Retinal pigment epithelial cell (primary cell): ENCODE measurements at regions not wholly inside any gene's neighbourhood (a gene's known extent, or its start where the extent isn't known, plus 50 kb on each side); places are given as distances from the start of the nearest gene placed in this dataset.

Experiments
- DNase-seq: peaks from one replicate; pipeline ENCODE4 v3.0.0-alpha.2; 2010; ENCODE audit warnings: low read depth
- H3K4me3 ChIP-seq: 2 replicates; pipeline ENCODE4 v1.5.1; 2011; ENCODE audit warnings: mild to moderate bottlenecking, low read length, control low read depth, moderate library complexity
- TF ChIP-seq, protein P1 (sequence below): conservative IDR thresholded peaks from 2 replicates; pipeline ENCODE4 v1.5.1; 2011; ENCODE audit warnings: low read depth, low read length, control low read depth, inconsistent platforms

DNA sequence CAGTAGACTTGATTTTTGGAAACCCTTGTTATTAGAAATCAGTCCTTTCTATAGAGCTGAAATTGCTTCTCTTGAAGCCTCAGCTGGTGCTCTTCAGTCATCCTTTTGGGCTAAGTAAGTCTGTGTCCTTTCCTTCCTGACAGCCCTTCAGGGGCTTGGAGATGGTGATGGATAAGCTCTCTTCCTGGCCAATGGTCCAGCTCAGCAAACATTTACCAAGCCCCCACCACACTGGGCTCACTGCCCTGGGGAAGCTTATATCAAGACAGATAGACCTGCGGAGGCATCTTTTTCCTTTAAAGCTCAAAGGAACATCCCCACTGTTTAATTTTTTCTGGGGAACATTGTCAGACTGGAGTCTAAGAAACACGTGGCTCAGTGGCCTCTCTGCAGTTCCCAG lies 139.6 kb downstream of the HAPSTR1 start:
- TF ChIP-seq, protein P1, sequence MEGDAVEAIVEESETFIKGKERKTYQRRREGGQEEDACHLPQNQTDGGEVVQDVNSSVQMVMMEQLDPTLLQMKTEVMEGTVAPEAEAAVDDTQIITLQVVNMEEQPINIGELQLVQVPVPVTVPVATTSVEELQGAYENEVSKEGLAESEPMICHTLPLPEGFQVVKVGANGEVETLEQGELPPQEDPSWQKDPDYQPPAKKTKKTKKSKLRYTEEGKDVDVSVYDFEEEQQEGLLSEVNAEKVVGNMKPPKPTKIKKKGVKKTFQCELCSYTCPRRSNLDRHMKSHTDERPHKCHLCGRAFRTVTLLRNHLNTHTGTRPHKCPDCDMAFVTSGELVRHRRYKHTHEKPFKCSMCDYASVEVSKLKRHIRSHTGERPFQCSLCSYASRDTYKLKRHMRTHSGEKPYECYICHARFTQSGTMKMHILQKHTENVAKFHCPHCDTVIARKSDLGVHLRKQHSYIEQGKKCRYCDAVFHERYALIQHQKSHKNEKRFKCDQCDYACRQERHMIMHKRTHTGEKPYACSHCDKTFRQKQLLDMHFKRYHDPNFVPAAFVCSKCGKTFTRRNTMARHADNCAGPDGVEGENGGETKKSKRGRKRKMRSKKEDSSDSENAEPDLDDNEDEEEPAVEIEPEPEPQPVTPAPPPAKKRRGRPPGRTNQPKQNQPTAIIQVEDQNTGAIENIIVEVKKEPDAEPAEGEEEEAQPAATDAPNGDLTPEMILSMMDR, result no peak
- H3K4me3 ChIP-seq, result no peak overlapping the region
- no peak for DNase-seq

DNA sequence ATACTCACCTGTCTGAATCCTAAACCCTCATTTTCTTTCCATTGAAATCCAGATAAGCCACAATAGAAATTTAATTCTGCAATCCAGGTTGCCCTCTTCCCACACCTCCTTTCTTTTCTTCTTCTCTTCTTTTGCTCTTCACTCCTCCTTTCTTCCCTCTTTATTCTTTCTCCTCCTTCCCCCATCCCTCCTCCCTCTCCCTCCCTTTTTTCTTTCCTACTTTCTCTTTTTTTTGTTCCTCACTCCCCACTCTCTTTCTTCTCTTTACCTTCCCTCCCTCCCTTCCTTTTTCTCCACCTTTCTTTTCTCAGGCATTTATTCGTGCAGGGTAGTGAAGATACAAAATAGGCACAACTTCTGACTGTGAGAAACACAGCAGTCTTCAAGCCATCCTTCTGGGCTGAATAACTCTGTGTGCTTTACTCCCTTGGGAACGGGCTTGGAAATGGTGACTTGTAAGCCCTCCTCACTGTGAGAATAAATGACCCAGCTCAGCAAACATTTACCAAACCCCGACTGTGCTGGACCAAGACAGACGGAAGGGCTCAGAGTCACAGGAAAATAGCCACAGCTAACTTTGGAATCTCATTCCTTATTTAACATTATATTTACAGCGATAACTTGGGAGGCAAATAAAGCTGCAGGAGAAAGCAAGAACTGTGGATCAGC lies 140.8 kb downstream of the HAPSTR1 start:
- TF ChIP-seq, protein P1, result no peak
- no peak overlapping the region for H3K4me3 ChIP-seq
- DNase-seq, result no peak

DNA sequence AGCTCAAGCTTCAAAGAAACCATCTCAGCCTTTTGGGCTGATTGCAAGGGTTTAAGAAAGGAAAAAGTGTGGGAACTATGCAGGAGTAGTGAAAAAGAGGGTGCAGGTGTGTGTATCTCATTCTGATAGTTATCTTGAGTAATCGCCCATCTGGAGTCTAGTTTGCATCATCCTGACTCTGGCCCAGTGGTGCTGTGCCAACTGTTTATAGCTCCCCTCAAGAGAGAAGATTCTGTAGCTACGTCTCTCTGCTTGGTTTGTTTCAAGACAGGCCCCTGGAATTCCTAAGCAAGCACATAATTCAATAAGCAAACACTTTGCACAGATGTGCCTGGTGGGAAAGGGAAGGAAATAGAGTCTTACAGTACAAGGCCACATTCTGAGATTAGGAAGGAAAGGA lies 144.4 kb downstream of the HAPSTR1 start:
- TF ChIP-seq, protein P1, result no peak
- no peak for DNase-seq
- no peak overlapping the region for H3K4me3 ChIP-seq

DNA sequence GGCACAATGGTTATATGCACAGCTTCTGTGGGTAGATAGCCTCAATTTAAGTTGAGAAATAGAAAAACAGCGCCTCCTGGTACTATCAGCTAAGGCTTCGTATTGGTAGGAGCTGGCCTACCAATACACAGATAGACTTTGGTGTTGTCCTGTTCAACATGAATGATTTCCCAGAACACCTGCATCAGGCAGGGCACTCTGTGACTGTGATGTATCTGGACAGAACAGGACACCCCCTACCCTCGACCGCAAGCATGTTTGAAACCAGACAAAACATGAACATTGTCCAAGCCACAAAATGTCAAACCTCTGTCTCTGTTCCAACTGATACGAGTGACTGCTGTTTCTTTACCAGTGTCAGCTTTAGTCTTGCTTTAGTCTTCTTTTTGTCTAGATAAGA lies 144.9 kb downstream of the HAPSTR1 start:
- TF ChIP-seq, protein P1, result no peak
- no peak overlapping the region for H3K4me3 ChIP-seq
- DNase-seq, result no peak

- TF ChIP-seq, protein P1, result no peak
- H3K4me3 ChIP-seq, result no peak overlapping the region
- DNase-seq, result no peak
These were observed 146.9 kb downstream of the HAPSTR1 start for GRCh38 chr16:9238346-9238745.

GRCh38 chr16:9241177-9241576 lies 149.7 kb downstream of the HAPSTR1 start:
- TF ChIP-seq, protein P1, result no peak
- no peak for DNase-seq

DNA sequence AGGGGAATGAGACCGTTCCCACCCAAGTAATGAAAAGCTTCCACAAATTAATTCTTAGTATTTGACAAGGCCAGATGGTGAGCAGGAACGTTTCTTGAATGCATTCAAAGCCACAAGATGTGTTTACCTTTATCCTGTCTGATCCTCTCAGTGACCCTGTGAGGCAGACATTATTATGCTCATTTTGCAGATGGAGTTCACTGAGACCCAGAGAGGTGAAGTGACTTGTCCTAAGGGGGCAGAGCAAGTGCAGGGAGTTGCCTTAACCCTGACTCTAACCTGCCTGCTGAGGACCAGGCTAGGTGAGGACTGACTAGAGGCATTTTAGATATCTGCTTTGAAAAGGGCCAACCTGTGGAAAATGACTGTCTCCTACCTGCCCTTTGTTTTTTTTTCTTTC lies 156.7 kb downstream of the HAPSTR1 start:
- TF ChIP-seq, protein P1, result no peak
- DNase-seq, result no peak
- H3K4me3 ChIP-seq, result no peak overlapping the region

More at GRCh38 chr16:9241177-9241576, 149.7 kb downstream of the HAPSTR1 start:
- no peak overlapping the region for H3K4me3 ChIP-seq
